Esophagus squamous epithelium (tissue), 4 donors: ENCODE measurements at regions not wholly inside any gene's neighbourhood (a gene's known extent, or its start where the extent isn't known, plus 50 kb on each side); places are given as distances from the start of the nearest gene placed in this dataset.

Source experiments
- CTCF ChIP-seq, 6 experiments: fragments of 450-650 bp in 4 of 6; fragments of 200-600 bp in 2 of 6; sonication (generic) in 2 of 6; IDR thresholded peaks; one replicate each; pipeline ENCODE4 v1.5.1; 2016 to 2019; ENCODE audit warnings: antibody characterized with exemption in 6 of 6, mild to moderate bottlenecking in 4 of 6, moderate library complexity in 4 of 6
- POLR2A ChIP-seq, 4 donors: fragments of 450-650 bp; IDR thresholded peaks; one replicate each; pipeline ENCODE4 v1.6.1; 2017; ENCODE audit warnings: antibody characterized with exemption in 4 of 4, mild to moderate bottlenecking in 4 of 4, moderate library complexity in 3 of 4

GRCh38 chr14:35964697-35965286 is 138.7 kb downstream of the BRMS1L start:
- no peak for TF ChIP-seq POLR2A (IDR thresholded peaks at IDR 0.05)
- no peak for TF ChIP-seq CTCF (IDR thresholded peaks at IDR 0.05)
